ENCODE measurements at regions not wholly inside any gene's neighbourhood (a gene's known extent, or its start where the extent isn't known, plus 50 kb on each side); places are given as distances from the start of the nearest gene placed in this dataset.

DNA sequence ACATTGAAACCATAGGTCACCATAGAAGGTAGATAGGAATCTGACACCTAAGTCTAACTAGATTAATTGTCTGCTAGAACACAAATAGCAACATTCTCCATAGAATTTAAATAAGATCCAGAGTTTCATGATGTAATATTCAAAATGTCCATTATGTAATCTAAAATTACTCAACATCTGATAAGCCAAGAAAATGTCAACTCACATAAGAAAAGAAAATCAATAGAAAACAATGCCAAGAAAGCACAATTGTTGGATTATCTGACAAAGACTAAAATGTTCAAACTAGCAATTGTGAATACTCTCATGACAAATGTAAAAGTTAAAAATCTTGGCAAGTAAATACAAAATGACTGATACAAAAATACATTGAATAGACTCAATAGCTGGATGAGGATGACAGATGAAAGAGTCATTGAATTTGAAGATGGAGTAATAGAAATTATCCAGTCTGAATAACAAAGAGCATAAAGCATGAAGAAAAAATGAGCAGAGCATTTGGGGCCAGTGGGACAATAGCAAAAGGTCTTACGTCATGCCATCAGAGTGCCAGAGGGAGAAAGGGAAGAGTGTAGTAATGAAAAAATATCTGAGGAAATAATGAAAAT, 358.6 kb downstream of the METTL4 start:
- no peak for TF ChIP-seq CTCF (IDR thresholded peaks at IDR 0.05)
- Histone ChIP-seq H3K27me3 (peaks cover 13% of the 10 kb centered on the region), H3K4me3 (ENCODE audit: low read depth in 1 of 2, low read length in 1 of 2) (no peak overlapping the region), H3K36me3 (no peaks in the 10 kb centered on the region), H3K4me1 (ENCODE audit: control insufficient read depth in 1 of 2, insufficient read depth in 1 of 2, low read depth in 1 of 2, low read length in 1 of 2) (no peaks in the 10 kb centered on the region), H3K27ac (no peak overlapping the region), H3K9me3 (no peaks in the 10 kb centered on the region)

DNA sequence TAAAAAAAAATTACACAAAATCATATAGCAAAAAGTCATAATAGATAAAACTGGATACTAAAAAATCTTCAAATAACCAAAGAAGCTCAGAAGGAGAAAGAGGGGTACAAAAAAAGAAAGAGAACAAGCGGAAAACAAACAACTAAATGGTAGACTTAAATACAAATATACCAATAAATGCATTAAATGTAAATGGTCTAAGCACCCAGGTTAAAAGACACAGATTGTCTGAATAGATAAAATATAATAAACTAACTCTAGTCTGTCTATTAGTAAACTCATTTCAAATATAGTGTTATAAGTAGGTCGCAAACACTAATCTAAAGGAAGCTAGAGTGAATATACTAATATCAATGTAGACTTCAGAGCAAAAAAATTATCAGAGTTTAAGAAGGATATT, 357.4 kb downstream of the METTL4 start:
- Histone ChIP-seq H3K9me3 (no peaks in the 10 kb centered on the region), H3K36me3 (no peaks in the 10 kb centered on the region), H3K4me1 (ENCODE audit: control insufficient read depth in 1 of 2, insufficient read depth in 1 of 2, low read depth in 1 of 2, low read length in 1 of 2) (no peaks in the 10 kb centered on the region), H3K4me3 (ENCODE audit: low read depth in 1 of 2, low read length in 1 of 2) (no peak overlapping the region), H3K27me3 (peaks cover 13% of the 10 kb centered on the region), H3K27ac (no peak overlapping the region)
- no peak for TF ChIP-seq CTCF (IDR thresholded peaks at IDR 0.05)

GRCh38 chr18:2217356-2217755, 353.9 kb downstream of the METTL4 start:
- Histone ChIP-seq H3K36me3 (no peaks in the 10 kb centered on the region), H3K4me3 (ENCODE audit: low read depth in 1 of 2, low read length in 1 of 2) (no peak overlapping the region), H3K27me3 (peaks cover 41% of the 10 kb centered on the region), H3K27ac (no peak overlapping the region), H3K9me3 (no peaks in the 10 kb centered on the region), H3K4me1 (ENCODE audit: control insufficient read depth in 1 of 2, insufficient read depth in 1 of 2, low read depth in 1 of 2, low read length in 1 of 2) (no peaks in the 10 kb centered on the region)
- no peak for TF ChIP-seq CTCF (IDR thresholded peaks at IDR 0.05)

- no peaks in the 10 kb centered on the region for H3K36me3 ChIP-seq
- H3K4me3 ChIP-seq (ENCODE audit: low read depth in 1 of 2, low read length in 1 of 2): no peak overlapping the region
- peaks cover 41% of the 10 kb centered on the region for H3K27me3 ChIP-seq
- H3K4me1 ChIP-seq (ENCODE audit: control insufficient read depth in 1 of 2, insufficient read depth in 1 of 2, low read depth in 1 of 2, low read length in 1 of 2): no peaks in the 10 kb centered on the region
- H3K9me3 ChIP-seq: no peaks in the 10 kb centered on the region
- no peak for TF ChIP-seq CTCF (IDR thresholded peaks at IDR 0.05)
- H3K27ac ChIP-seq: no peak overlapping the region
Measured at GRCh38 chr18:2218101-2218500, 353.2 kb downstream of the METTL4 start.

GRCh38 chr18:2219706-2220105, 351.6 kb downstream of the METTL4 start:
- Histone ChIP-seq H3K9me3 (no peaks in the 10 kb centered on the region), H3K4me1 (ENCODE audit: control insufficient read depth in 1 of 2, insufficient read depth in 1 of 2, low read depth in 1 of 2, low read length in 1 of 2) (no peaks in the 10 kb centered on the region), H3K27me3 (peaks cover 45% of the 10 kb centered on the region), H3K4me3 (ENCODE audit: low read depth in 1 of 2, low read length in 1 of 2) (no peak overlapping the region), H3K36me3 (no peaks in the 10 kb centered on the region), H3K27ac (no peak overlapping the region)
- TF ChIP-seq CTCF (IDR thresholded peaks at IDR 0.05): no peak
